K562 (cell line): ENCODE measurements at regions not wholly inside any gene's neighbourhood (a gene's known extent, or its start where the extent isn't known, plus 50 kb on each side); places are given as distances from the start of the nearest gene placed in this dataset.

Source experiments
- ATAC-seq: fragments of 200-7000 bp; cut with Tn5 transposase; 3 replicates; pipeline ENCODE4 v1.9.1; 2020; ENCODE audit warnings: moderate library complexity
- BruUV-seq: library from RNA; stranded (reverse); fragments of 400-500 nt; replicated peaks from 2 replicates; lab custom pipeline; 2021; lab: Mats Ljungman, UMichigan
- CTCF ChIA-PET: fragments of 300-600 bp; formaldehyde crosslinking; extraction: SDS; loops from one replicate; lab custom pipeline; 2021; ENCODE audit warnings: low intra/inter-chr PET ratio; lab: Yijun Ruan, JAX
- POLR2A ChIA-PET: fragments of 300-600, 350-650 bp; sonication (Branson Sonifier 250); formaldehyde crosslinking; extraction: SDS; loops from one replicate; lab custom pipeline; 2021; ENCODE audit warnings: antibody characterized with exemption, inconsistent platforms; lab: Yijun Ruan, JAX
- DNase-seq, 4 experiments: peaks; one replicate each; pipeline versions ENCODE4 v3.0.0 to v3.0.0-alpha.2; 2011 to 2018; ENCODE audit warnings: low spot score in 3 of 4, mixed read lengths in 3 of 4; ENCODE audit errors: extremely low read depth in 1 of 4
- FAIRE-seq: peaks from 2 replicates; lab custom pipeline; 2011; peaks lifted over from hg19 to GRCh38; lab: Jason Lieb, UNC
- H2AFZ ChIP-seq: 2 replicates; pipeline ENCODE4 v1.6.0; 2011; ENCODE audit warnings: low read depth, low read length, control low read depth, inconsistent platforms
- H3K27ac ChIP-seq: fragments of 200-600 bp; 3 replicates; pipeline ENCODE4 v1.8.0; 2011; ENCODE audit warnings: low read depth, mild to moderate bottlenecking, control low read depth, inconsistent platforms, low read length, moderate library complexity, mixed read lengths; ENCODE audit errors: extremely low read depth
- H3K27me3 ChIP-seq, 2 experiments: fragments of 300-600 bp in 1 of 2; 2 replicates in 1 of 2; 3 replicates in 1 of 2; pipeline versions ENCODE4 v1.6.0 to v1.8.0; 2011; ENCODE audit warnings: inconsistent platforms in 2 of 2, low read length in 2 of 2, mild to moderate bottlenecking in 1 of 2, mixed read lengths in 1 of 2, moderate library complexity in 1 of 2; ENCODE audit not compliant: control insufficient read depth in 2 of 2, insufficient read depth in 2 of 2
- H3K36me3 ChIP-seq: fragments of 300-600 bp; 3 replicates; pipeline ENCODE4 v1.8.0; 2011; ENCODE audit warnings: mild to moderate bottlenecking, low read length, inconsistent platforms; ENCODE audit not compliant: control insufficient read depth, insufficient read depth
- H3K4me1 ChIP-seq, 2 experiments: fragments of 200-600 bp in 1 of 2; replicated peaks in 1 of 2; 2 replicates in 1 of 2; 3 replicates in 1 of 2; pipeline versions ENCODE4 v1.5.1 to v1.8.0; 2011; ENCODE audit warnings: inconsistent platforms in 2 of 2, low read length in 2 of 2, mild to moderate bottlenecking in 1 of 2, mixed read lengths in 1 of 2, moderate library complexity in 1 of 2; ENCODE audit not compliant: control insufficient read depth in 2 of 2, insufficient read depth in 2 of 2
- H3K4me2 ChIP-seq: 2 replicates; pipeline ENCODE4 v1.6.1; 2011; ENCODE audit warnings: low read length, control low read depth, inconsistent platforms, mixed read lengths; ENCODE audit not compliant: insufficient read depth
- H3K4me3 ChIP-seq: fragments of 200-600 bp; sonication (generic), shearing (Covaris generic); 2 replicates; pipeline ENCODE4 v1.5.1; 2016; ENCODE audit warnings: control low read depth, inconsistent platforms
- H3K79me2 ChIP-seq: fragments of 200-600 bp; 3 replicates; pipeline ENCODE4 v1.8.0; 2011; ENCODE audit warnings: low read length, inconsistent platforms; ENCODE audit not compliant: control insufficient read depth, insufficient read depth
- H3K9ac ChIP-seq, 2 experiments: 2 replicates each; pipeline versions ENCODE4 v1.6.0 to v1.6.1; 2011; ENCODE audit warnings: low read depth in 2 of 2, low read length in 2 of 2, control low read depth in 1 of 2, inconsistent platforms in 1 of 2, mild to moderate bottlenecking in 1 of 2, mixed read lengths in 1 of 2; ENCODE audit not compliant: insufficient read depth in 1 of 2
- H3K9me1 ChIP-seq: one replicate; pipeline ENCODE4 v1.6.0; 2011; ENCODE audit warnings: inconsistent platforms, mild to moderate bottlenecking, low read length, moderate library complexity; ENCODE audit not compliant: control insufficient read depth, insufficient read depth
- H3K9me3 ChIP-seq: replicated peaks from 2 replicates; pipeline ENCODE4 v1.5.1; 2011; ENCODE audit warnings: low read depth, low read length, inconsistent platforms; ENCODE audit not compliant: control insufficient read depth, insufficient read depth
- H4K20me1 ChIP-seq: replicated peaks from 2 replicates; pipeline ENCODE4 v1.6.1; 2011; ENCODE audit warnings: low read length, inconsistent platforms, mixed read lengths; ENCODE audit not compliant: control insufficient read depth, insufficient read depth
- ATF4 ChIP-seq: fragments of 450-650 bp; formaldehyde crosslinking; IDR thresholded peaks from 2 replicates; pipeline ENCODE4 v1.4.0; 2022; ENCODE audit warnings: mild to moderate bottlenecking, moderate library complexity
- CTCF ChIP-seq, 3 experiments: IDR thresholded peaks in 2 of 3; conservative IDR thresholded peaks in 1 of 3; 2 replicates each; pipeline ENCODE4 v1.5.1; 2011 to 2012; ENCODE audit warnings: low read length in 3 of 3, mild to moderate bottlenecking in 3 of 3, control low read depth in 2 of 3, improper control_type of control experiment in 1 of 3, inconsistent platforms in 1 of 3, low read depth in 1 of 3, mixed read lengths in 1 of 3, moderate library complexity in 1 of 3; ENCODE audit not compliant: insufficient read depth in 2 of 3
- HOMEZ ChIP-seq: fragments of 250-450 bp; sonication (Bioruptor Pico); IDR thresholded peaks from 2 replicates; pipeline ENCODE4 v1.4.0; 2020; ENCODE audit warnings: mild to moderate bottlenecking, moderate library complexity
- NCOR1 ChIP-seq: fragments of 450-650 bp; IDR thresholded peaks from 2 replicates; pipeline ENCODE4 v1.6.1; 2016; ENCODE audit warnings: mild to moderate bottlenecking, moderate library complexity
- ZBTB33 ChIP-seq: sonication (generic); formaldehyde crosslinking; IDR thresholded peaks from 2 replicates; pipeline ENCODE4 v1.8.1; 2023; ENCODE audit warnings: mild to moderate bottlenecking, missing genetic modification reagents
- WGBS: fragments of 100-300 bp; shearing (Covaris generic); methylation state at CpG from one replicate; pipeline ENCODE4 v1.1.6; 2016; ENCODE audit warnings: low coverage, mixed read lengths; ENCODE audit not compliant: insufficient coverage; ENCODE audit errors: missing lambda C conversion rate; 5-methylcytosine and 5-hydroxymethylcytosine counted together
- in situ Hi-C: fragments of 300-500 bp; cut with MboI; formaldehyde crosslinking; loops from 4 replicates; pipeline ENCODE4 v1.15.0; 2018; ENCODE audit warnings: inconsistent platforms, mixed read lengths
- intact Hi-C: fragments of 100-400 bp; cut with micrococcal nuclease; formaldehyde crosslinking; loops from 2 replicates; pipeline ENCODE4 v1.14.2; 2022

- WGBS, result 7% methylated on average over 6 of the region's 6 CpGs
- CTCF ChIA-PET, result no interaction called here
- in situ Hi-C loops, result no loop called here
Measured at GRCh38 chr2:5367321-5367720, 324.9 kb upstream of the SOX11 start.

GRCh38 chr2:5368263-5368662, 323.9 kb upstream of the SOX11 start:
- intact Hi-C loops, result loop anchor here (10.0 kb wide), 1 partner anchor 1407 kb away; no protein-coding TSS in a partner anchor
- H3K9me1 ChIP-seq, result no peaks in the 10 kb centered on the region
- H3K9me3 ChIP-seq, result no peaks in the 10 kb centered on the region
- DNase-seq (no peak), ATAC-seq (no peak), FAIRE-seq (no peak)
- no TSS peak for BruUV-seq
- no peaks in the 10 kb centered on the region for H3K27me3 ChIP-seq
- in situ Hi-C loops, result no loop called here
- H3K4me2 ChIP-seq, result no peak overlapping the region
- H2AFZ ChIP-seq, result no peak overlapping the region
- no peaks in the 10 kb centered on the region for H3K4me1 ChIP-seq
- TF ChIP-seq HOMEZ, result no peak
- TF ChIP-seq ZBTB33 (CRISPR knock-in tag), result no peak
- TF ChIP-seq CTCF (IDR thresholded peaks at IDR 0.05 in 2 of 3, conservative IDR thresholded peaks at IDR 0.05 in 1 of 3; ENCODE audit: insufficient read depth in 2 of 3, low read depth in 1 of 3, low read length in 3 of 3), result no peak
- TF ChIP-seq, all 486 proteins: peak for 0
- Histone ChIP-seq H3K36me3 (no peaks in the 10 kb centered on the region), H3K4me3 (no peak overlapping the region), H3K27ac (no peak overlapping the region), H3K79me2 (no peaks in the 10 kb centered on the region), H3K9ac (no peak overlapping the region), H4K20me1 (no peaks in the 10 kb centered on the region)
- POLR2A ChIA-PET, result no interaction called here
- CTCF ChIA-PET, result no interaction called here
- WGBS, result 0% methylated on average over 7 of the region's 7 CpGs

More at GRCh38 chr2:5367321-5367720, 324.9 kb upstream of the SOX11 start:
- Histone ChIP-seq H3K4me3 (no peak overlapping the region), H4K20me1 (no peaks in the 10 kb centered on the region), H2AFZ (no peak overlapping the region), H3K36me3 (no peaks in the 10 kb centered on the region), H3K27me3 (no peaks in the 10 kb centered on the region), H3K9me1 (no peaks in the 10 kb centered on the region), H3K4me2 (no peak overlapping the region), H3K9me3 (no peaks in the 10 kb centered on the region), H3K4me1 (no peaks in the 10 kb centered on the region), H3K9ac (no peak overlapping the region), H3K27ac (no peak overlapping the region), H3K79me2 (no peaks in the 10 kb centered on the region)
- no TSS peak for BruUV-seq
- no peak for TF ChIP-seq ATF4 (CRISPR knock-in tag)
- no peak for TF ChIP-seq NCOR1
- DNase-seq, result no peak
- intact Hi-C loops, result loop anchor here (10.0 kb wide), 1 partner anchor 1407 kb away; no protein-coding TSS in a partner anchor
- no peak for ATAC-seq
- no peak for FAIRE-seq
- POLR2A ChIA-PET, result no interaction called here
